ENCODE measurements at regions not wholly inside any gene's neighbourhood (a gene's known extent, or its start where the extent isn't known, plus 50 kb on each side); places are given as distances from the start of the nearest gene placed in this dataset.

GRCh38 chr19:28425046-28425931 lies 787.7 kb downstream of the UQCRFS1 start:
- TF ChIP-seq POLR2A (IDR thresholded peaks at IDR 0.05; ENCODE audit: extremely low read depth, insufficient read length) (no peak), MAX (IDR thresholded peaks at IDR 0.05; ENCODE audit: low read depth, low read length) (no peak), CTCF (IDR thresholded peaks at IDR 0.05; ENCODE audit: low read depth, low read length) (no peak)
